Kidney (tissue), 13 donors: ENCODE measurements at regions not wholly inside any gene's neighbourhood (a gene's known extent, or its start where the extent isn't known, plus 50 kb on each side); places are given as distances from the start of the nearest gene placed in this dataset.

Experiments
- DNase-seq, 5 donors: peaks; one replicate each; pipeline ENCODE4 v3.0.0-alpha.2; 2013 to 2020
- FAIRE-seq: peaks from 2 replicates; lab custom pipeline; 2012; peaks lifted over from hg19 to GRCh38; lab: Jason Lieb, UNC
- H3K27ac ChIP-seq, 2 donors: one replicate each; pipeline ENCODE4 v1.7.0; 2013; ENCODE audit warnings: low read depth in 2 of 2, low read length in 2 of 2, inconsistent platforms in 1 of 2
- H3K27me3 ChIP-seq: one replicate; pipeline ENCODE4 v1.7.1; 2013; ENCODE audit warnings: low read length, inconsistent platforms; ENCODE audit not compliant: control insufficient read depth, insufficient read depth
- H3K36me3 ChIP-seq, 3 donors: one replicate each; pipeline versions ENCODE4 v1.7.0 to v1.7.1; 2013; ENCODE audit warnings: low read length in 3 of 3, control low read depth in 1 of 3, inconsistent platforms in 1 of 3; ENCODE audit not compliant: insufficient read depth in 3 of 3, control insufficient read depth in 2 of 3
- H3K4me1 ChIP-seq, 3 donors: one replicate each; pipeline versions ENCODE4 v1.7.0 to v1.7.1; 2013; ENCODE audit warnings: low read length in 3 of 3, inconsistent platforms in 1 of 3, low read depth in 1 of 3; ENCODE audit not compliant: control insufficient read depth in 2 of 3, insufficient read depth in 2 of 3
- H3K4me3 ChIP-seq, 3 donors: one replicate each; pipeline versions ENCODE4 v1.7.0 to v1.8.1; 2013; ENCODE audit warnings: low read length in 3 of 3, control low read depth in 1 of 3, inconsistent platforms in 1 of 3
- H3K9ac ChIP-seq, 3 donors: one replicate each; pipeline versions ENCODE4 v1.7.0 to v1.7.1; 2013; ENCODE audit warnings: low read length in 3 of 3, control low read depth in 1 of 3, inconsistent platforms in 1 of 3
- H3K9me3 ChIP-seq, 3 donors: one replicate each; pipeline versions ENCODE4 v1.7.0 to v1.7.1; 2013; ENCODE audit warnings: low read length in 3 of 3, control low read depth in 1 of 3, inconsistent platforms in 1 of 3; ENCODE audit not compliant: control insufficient read depth in 2 of 3, insufficient read depth in 1 of 3
- CTCF ChIP-seq: IDR thresholded peaks from 3 replicates; pipeline ENCODE4 v1.5.1; 2012; ENCODE audit warnings: mild to moderate bottlenecking, moderate library complexity, borderline replicate concordance; ENCODE audit not compliant: insufficient read depth; ENCODE audit errors: extremely low read depth
- intact Hi-C: fragments of 100-400 bp; cut with DNase I; formaldehyde crosslinking; loops from one replicate; pipeline ENCODE4 v1.11.1; 2022
- donor health status: control.
- donor health status: control.
- donor health status: control.
- donor health status: control.
- donor health status: control.
- donor health status: DM: yes; HTN: yes; CAD: no.
- donor health status: Normal renal cell carcinoma (clear cell type).

- TF ChIP-seq CTCF: no peak
- H3K27ac ChIP-seq: no peak overlapping the region
Measured at GRCh38 chr10:58954178-58954577, 222.3 kb upstream of the PHYHIPL start.

GRCh38 chr10:58955615-58956014 is 220.8 kb upstream of the PHYHIPL start:
- no peak for FAIRE-seq
- no peaks in the 10 kb centered on the region for H3K9me3 ChIP-seq
- peaks cover 2% of the 10 kb centered on the region for H3K27me3 ChIP-seq
- intact Hi-C loops: no loop called here
- no peak overlapping the region for H3K27ac ChIP-seq
- no peak for DNase-seq
- H3K36me3 ChIP-seq: no peaks in the 10 kb centered on the region
- H3K9ac ChIP-seq: no peak overlapping the region
- TF ChIP-seq CTCF: no peak
- no peak overlapping the region for H3K4me3 ChIP-seq
- H3K4me1 ChIP-seq: peaks cover 0 to 4% (median 2%) of the 10 kb centered on the region in 3 donors

More at GRCh38 chr10:58954178-58954577, 222.3 kb upstream of the PHYHIPL start:
- Histone ChIP-seq H3K9ac (no peak overlapping the region), H3K4me1 (peaks cover 0 to 4% (median 2%) of the 10 kb centered on the region in 3 donors), H3K36me3 (no peaks in the 10 kb centered on the region), H3K27me3 (peaks cover 2% of the 10 kb centered on the region), H3K4me3 (no peak overlapping the region), H3K9me3 (no peaks in the 10 kb centered on the region)
- no peak for FAIRE-seq
- intact Hi-C loops: no loop called here
- no peak for DNase-seq

- Histone ChIP-seq H3K36me3 (no peaks in the 10 kb centered on the region), H3K9ac (no peak overlapping the region), H3K4me3 (no peak overlapping the region), H3K27ac (no peak overlapping the region), H3K9me3 (no peaks in the 10 kb centered on the region), H3K27me3 (peaks cover 2% of the 10 kb centered on the region), H3K4me1 (peaks cover 0 to 4% (median 2%) of the 10 kb centered on the region in 3 donors)
- FAIRE-seq: no peak
- TF ChIP-seq CTCF: no peak
- intact Hi-C loops: no loop called here
- DNase-seq: no peak
Measured at GRCh38 chr10:58956926-58957325, 219.5 kb upstream of the PHYHIPL start.

GRCh38 chr10:58957517-58957916 is 218.9 kb upstream of the PHYHIPL start:
- FAIRE-seq (no peak), DNase-seq (no peak)
- H3K27me3 ChIP-seq: peaks cover 2% of the 10 kb centered on the region
- no peaks in the 10 kb centered on the region for H3K9me3 ChIP-seq
- intact Hi-C loops: no loop called here
- H3K4me1 ChIP-seq: peaks cover 0 to 4% (median 2%) of the 10 kb centered on the region in 3 donors
- no peaks in the 10 kb centered on the region for H3K36me3 ChIP-seq
- TF ChIP-seq CTCF: no peak
- H3K9ac ChIP-seq: no peak overlapping the region
- H3K27ac ChIP-seq: no peak overlapping the region
- no peak overlapping the region for H3K4me3 ChIP-seq
